Trophoblast cell (in vitro differentiated cells and primary cell): ENCODE measurements at regions not wholly inside any gene's neighbourhood (a gene's known extent, or its start where the extent isn't known, plus 50 kb on each side); places are given as distances from the start of the nearest gene placed in this dataset.
"Not testable (repeated sequence)": the region's sequence is repeated elsewhere in the genome, so short reads cannot be mapped to it uniquely, and the experiment has no call there.

Experiments
- DNase-seq, 2 donors: peaks; one replicate each; pipeline ENCODE4 v3.0.0-alpha.2; 2016
- H2AFZ ChIP-seq: 2 replicates; pipeline ENCODE4 v1.6.1; 2013; ENCODE audit warnings: low read length, moderate library complexity, mild to moderate bottlenecking; ENCODE audit not compliant: insufficient read depth, poor library complexity
- H2AK5ac ChIP-seq: 2 replicates; pipeline ENCODE4 v1.6.1; 2013; ENCODE audit warnings: mild to moderate bottlenecking, low read length
- H2BK120ac ChIP-seq: 2 replicates; pipeline ENCODE4 v1.6.1; 2013; ENCODE audit warnings: low read length, mild to moderate bottlenecking, moderate library complexity; ENCODE audit not compliant: insufficient read depth, poor library complexity
- H2BK12ac ChIP-seq: 2 replicates; pipeline ENCODE4 v1.6.1; 2013; ENCODE audit warnings: mild to moderate bottlenecking, low read length, moderate library complexity
- H2BK5ac ChIP-seq: 2 replicates; pipeline ENCODE4 v1.6.1; 2013; ENCODE audit warnings: low read length, low read depth, moderate library complexity, mild to moderate bottlenecking; ENCODE audit not compliant: poor library complexity
- H3K14ac ChIP-seq: 2 replicates; pipeline ENCODE4 v1.6.1; 2013; ENCODE audit warnings: mild to moderate bottlenecking, low read length
- H3K18ac ChIP-seq: 2 replicates; pipeline ENCODE4 v1.6.1; 2013; ENCODE audit warnings: mild to moderate bottlenecking, low read length
- H3K23ac ChIP-seq: 2 replicates; pipeline ENCODE4 v1.6.1; 2013; ENCODE audit warnings: low read length
- H3K27ac ChIP-seq: 2 replicates; pipeline ENCODE4 v1.5.1; 2013; ENCODE audit warnings: low read depth, mild to moderate bottlenecking, inconsistent platforms, low read length, moderate library complexity
- H3K27me3 ChIP-seq: 2 replicates; pipeline ENCODE4 v1.6.1; 2013; ENCODE audit warnings: inconsistent platforms, mild to moderate bottlenecking, low read length, moderate library complexity; ENCODE audit not compliant: insufficient read depth
- H3K36me3 ChIP-seq, 2 experiments: 1 replicate in 1 of 2; 2 replicates in 1 of 2; pipeline ENCODE4 v1.6.1; 2013; ENCODE audit warnings: low read length in 2 of 2, mild to moderate bottlenecking in 2 of 2, moderate library complexity in 1 of 2; ENCODE audit not compliant: insufficient read depth in 2 of 2, control insufficient read depth in 1 of 2
- H3K4ac ChIP-seq: 2 replicates; pipeline ENCODE4 v1.6.1; 2013; ENCODE audit warnings: low read depth, mild to moderate bottlenecking, low read length, moderate library complexity
- H3K4me1 ChIP-seq, 2 experiments: 1 replicate in 1 of 2; 2 replicates in 1 of 2; pipeline ENCODE4 v1.6.1; 2013; ENCODE audit warnings: low read length in 2 of 2, mild to moderate bottlenecking in 2 of 2, moderate library complexity in 1 of 2; ENCODE audit not compliant: insufficient read depth in 2 of 2, control insufficient read depth in 1 of 2
- H3K4me2 ChIP-seq: 2 replicates; pipeline ENCODE4 v1.6.1; 2013; ENCODE audit warnings: inconsistent platforms, mild to moderate bottlenecking, low read length, moderate library complexity
- H3K4me3 ChIP-seq: 2 replicates; pipeline ENCODE4 v1.5.1; 2013; ENCODE audit warnings: mild to moderate bottlenecking, low read depth, low read length, inconsistent platforms
- H3K79me1 ChIP-seq: one replicate; pipeline ENCODE4 v1.6.1; 2013; ENCODE audit warnings: low read length
- H3K79me2 ChIP-seq: 2 replicates; pipeline ENCODE4 v1.6.1; 2013; ENCODE audit warnings: low read length, mild to moderate bottlenecking; ENCODE audit not compliant: control insufficient read depth, insufficient read depth, poor library complexity
- H3K9ac ChIP-seq: 2 replicates; pipeline ENCODE4 v1.6.1; 2013; ENCODE audit warnings: mild to moderate bottlenecking, low read length
- H3K9me3 ChIP-seq: 2 replicates; pipeline ENCODE4 v1.6.1; 2013; ENCODE audit warnings: low read depth, mild to moderate bottlenecking, control low read depth, inconsistent platforms, low read length; ENCODE audit not compliant: insufficient read depth
- H4K12ac ChIP-seq: 2 replicates; pipeline ENCODE4 v1.6.1; 2013; ENCODE audit warnings: low read depth, mild to moderate bottlenecking, low read length, moderate library complexity
- H4K8ac ChIP-seq: 2 replicates; pipeline ENCODE4 v1.6.1; 2013; ENCODE audit warnings: low read depth, mild to moderate bottlenecking, low read length, moderate library complexity
- H4K91ac ChIP-seq: one replicate; pipeline ENCODE4 v1.6.1; 2013; ENCODE audit warnings: low read depth, mild to moderate bottlenecking, low read length, moderate library complexity
- WGBS: extraction: QIAGEN DNeasy Blood & Tissue Kit; methylation state at CpG from one replicate; pipeline ENCODE4 v1.1.7; 2013; ENCODE audit warnings: missing lambda C conversion rate; ENCODE audit not compliant: insufficient read length, insufficient coverage; ENCODE audit errors: extremely low coverage; 5-methylcytosine and 5-hydroxymethylcytosine counted together

DNA sequence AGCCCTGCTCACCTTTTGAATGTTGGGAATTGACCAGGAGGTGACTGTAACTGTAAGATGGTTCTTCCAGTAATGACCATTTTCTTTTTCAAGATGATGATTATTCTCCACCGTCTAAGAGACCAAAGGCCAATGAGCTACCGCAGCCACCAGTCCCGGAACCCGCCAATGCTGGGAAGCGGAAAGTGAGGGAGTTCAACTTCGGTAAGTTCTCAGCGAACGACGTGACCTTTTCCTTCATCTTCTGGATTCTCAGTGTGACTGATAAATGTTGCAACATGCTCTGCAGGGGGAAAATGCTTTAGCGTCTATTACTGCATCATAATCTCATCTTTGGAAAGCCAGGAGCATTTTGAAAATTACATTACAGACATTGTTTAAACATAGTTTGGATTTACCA, 89.5 kb upstream of the SPDYE9 start:
- H3K14ac ChIP-seq, H2AK5ac ChIP-seq, H4K91ac ChIP-seq, H3K36me3 ChIP-seq, H3K27ac ChIP-seq, H2BK12ac ChIP-seq, H3K18ac ChIP-seq, DNase-seq, H3K9me3 ChIP-seq, H3K4me3 ChIP-seq, H3K9ac ChIP-seq, H3K4me1 ChIP-seq, H2AFZ ChIP-seq, H2BK120ac ChIP-seq, H3K79me1 ChIP-seq, H4K8ac ChIP-seq, H3K4ac ChIP-seq, H3K27me3 ChIP-seq, H4K12ac ChIP-seq, H3K4me2 ChIP-seq, H3K79me2 ChIP-seq, H2BK5ac ChIP-seq, H3K23ac ChIP-seq: not testable (repeated sequence)
- WGBS: no CpG with 5 or more reads among the region's 10 CpGs

DNA sequence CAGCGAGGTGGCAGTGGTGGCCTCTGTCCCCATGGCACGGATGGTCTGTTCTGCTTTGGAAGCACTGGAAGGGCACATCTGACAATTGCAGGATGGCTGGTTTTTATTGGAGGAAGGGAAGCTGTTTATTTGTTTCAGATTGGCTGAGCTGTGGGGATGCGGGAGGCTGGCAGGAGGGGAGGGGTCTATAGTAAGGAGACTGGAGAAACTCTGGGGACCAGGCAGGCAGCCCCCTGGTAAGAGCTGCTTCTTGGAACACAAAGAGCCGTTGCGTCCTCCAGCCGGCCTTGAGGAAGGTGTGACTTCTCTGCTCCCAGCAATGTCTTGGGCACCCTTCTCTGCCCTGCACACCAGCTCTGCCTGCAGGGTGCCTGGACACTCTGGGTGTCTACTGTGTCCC, 85.1 kb upstream of the SPDYE9 start:
- not testable (repeated sequence) for H3K4me1 ChIP-seq, H3K9ac ChIP-seq, H3K18ac ChIP-seq, H3K4ac ChIP-seq, H3K27me3 ChIP-seq, H3K4me2 ChIP-seq, H4K91ac ChIP-seq, H2BK12ac ChIP-seq, DNase-seq, H4K12ac ChIP-seq, H3K79me1 ChIP-seq, H2BK120ac ChIP-seq, H2AFZ ChIP-seq, H2AK5ac ChIP-seq, H3K4me3 ChIP-seq, H3K9me3 ChIP-seq, H2BK5ac ChIP-seq, H3K14ac ChIP-seq, H3K79me2 ChIP-seq, H3K27ac ChIP-seq, H4K8ac ChIP-seq, H3K23ac ChIP-seq, H3K36me3 ChIP-seq
- WGBS: no CpG with 5 or more reads among the region's 6 CpGs

DNA sequence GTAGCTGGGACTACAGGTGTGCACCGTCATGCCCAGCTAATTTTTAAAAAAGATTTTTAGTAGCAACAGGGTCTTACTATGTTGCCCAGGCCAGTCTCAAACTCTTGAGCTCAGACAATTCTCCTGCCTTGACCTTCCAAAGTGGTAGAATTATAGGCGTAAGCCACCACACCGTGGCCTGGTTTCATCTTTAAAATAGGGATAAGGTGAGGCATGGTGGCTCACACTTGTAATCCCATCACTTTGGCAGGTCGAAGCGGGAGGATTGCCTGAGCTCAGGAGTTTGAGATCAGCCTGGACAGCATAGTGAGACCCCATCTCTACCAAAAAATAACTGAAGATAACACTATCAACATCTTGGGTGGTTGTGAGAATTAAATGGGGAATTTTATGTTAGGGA, 84.6 kb upstream of the SPDYE9 start:
- not testable (repeated sequence) for H3K36me3 ChIP-seq, H3K9me3 ChIP-seq, H2BK5ac ChIP-seq, DNase-seq, H4K91ac ChIP-seq, H3K23ac ChIP-seq, H2AK5ac ChIP-seq, H3K14ac ChIP-seq, H4K8ac ChIP-seq, H3K4ac ChIP-seq, H3K27ac ChIP-seq, H3K79me2 ChIP-seq, H3K79me1 ChIP-seq, H2BK12ac ChIP-seq, H3K4me1 ChIP-seq, H2AFZ ChIP-seq, H2BK120ac ChIP-seq, H3K4me2 ChIP-seq, H3K18ac ChIP-seq, H3K4me3 ChIP-seq, H3K9ac ChIP-seq, H4K12ac ChIP-seq, H3K27me3 ChIP-seq
- WGBS: no CpG with 5 or more reads among the region's 5 CpGs

DNA sequence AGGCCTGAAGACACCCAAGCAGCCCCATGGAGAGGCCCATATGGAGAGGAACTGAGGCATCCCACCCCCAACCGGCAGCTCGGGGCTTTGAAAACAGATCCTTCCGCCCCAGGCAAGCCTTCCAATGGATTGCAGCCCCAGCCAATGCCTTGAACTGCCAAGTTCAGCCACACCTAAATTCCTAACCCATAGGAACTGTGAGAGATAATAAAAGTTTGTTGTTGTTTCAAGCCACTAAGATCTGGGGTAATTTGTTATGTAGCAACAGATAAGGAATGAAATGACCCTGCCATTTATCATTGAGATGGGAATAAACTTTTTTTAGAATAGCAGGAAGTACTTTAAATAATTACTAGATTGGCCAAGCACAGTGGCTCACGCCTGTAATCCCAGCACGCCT, 80.3 kb upstream of the SPDYE9 start:
- H3K4me3 ChIP-seq, H3K18ac ChIP-seq, H2BK12ac ChIP-seq, H4K91ac ChIP-seq, H3K23ac ChIP-seq, DNase-seq, H3K27ac ChIP-seq, H2BK5ac ChIP-seq, H2AFZ ChIP-seq, H3K9me3 ChIP-seq, H3K9ac ChIP-seq, H4K8ac ChIP-seq, H2AK5ac ChIP-seq, H3K4me2 ChIP-seq, H3K4ac ChIP-seq, H2BK120ac ChIP-seq, H4K12ac ChIP-seq, H3K36me3 ChIP-seq, H3K79me2 ChIP-seq, H3K27me3 ChIP-seq, H3K14ac ChIP-seq, H3K79me1 ChIP-seq, H3K4me1 ChIP-seq: not testable (repeated sequence)
- no CpG with 5 or more reads among the region's 5 CpGs for WGBS

DNA sequence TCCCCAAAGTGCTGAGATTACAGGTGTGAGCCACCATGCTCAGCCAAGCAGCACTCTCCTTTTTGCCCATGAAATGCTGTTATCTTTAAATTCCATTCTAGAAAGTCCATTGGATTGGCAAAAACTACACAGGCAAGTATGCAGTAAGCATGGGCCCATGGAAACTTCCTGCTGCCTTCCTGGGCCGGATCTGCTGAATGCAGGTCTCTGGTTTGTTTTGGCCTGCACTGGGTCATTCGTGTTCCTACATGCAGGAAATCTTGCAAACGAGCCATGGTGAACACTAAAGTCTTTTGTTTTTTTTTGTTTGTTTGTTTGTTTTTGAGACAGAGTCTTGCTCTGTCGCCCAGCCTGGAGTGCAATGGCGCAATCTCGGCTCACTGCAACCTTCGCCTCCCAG, 76.8 kb upstream of the SPDYE9 start:
- not testable (repeated sequence) for H4K12ac ChIP-seq, H3K4ac ChIP-seq, DNase-seq, H3K36me3 ChIP-seq, H2BK5ac ChIP-seq, H3K4me1 ChIP-seq, H3K4me2 ChIP-seq, H3K27ac ChIP-seq, H3K9ac ChIP-seq, H4K91ac ChIP-seq, H3K4me3 ChIP-seq, H3K23ac ChIP-seq, H4K8ac ChIP-seq, H2AK5ac ChIP-seq, H3K9me3 ChIP-seq, H2BK120ac ChIP-seq, H3K27me3 ChIP-seq, H2BK12ac ChIP-seq, H3K79me2 ChIP-seq, H3K18ac ChIP-seq, H2AFZ ChIP-seq, H3K14ac ChIP-seq, H3K79me1 ChIP-seq
- WGBS: no CpG with 5 or more reads among the region's 7 CpGs
